Colon (tissue), 2 donors: ENCODE measurements at regions not wholly inside any gene's neighbourhood (a gene's known extent, or its start where the extent isn't known, plus 50 kb on each side); places are given as distances from the start of the nearest gene placed in this dataset.

Experiments
- FAIRE-seq: peaks from 2 replicates; lab custom pipeline; 2012; peaks lifted over from hg19 to GRCh38; lab: Jason Lieb, UNC
- donor health status: control.
- donor health status: control.

- FAIRE-seq = no peak
Observed at GRCh38 chr2:195606179-195606578, 50.8 kb upstream of the SLC39A10 start.

GRCh38 chr2:195604706-195605105 is 52.3 kb upstream of the SLC39A10 start:
- FAIRE-seq = no peak

- no peak for FAIRE-seq
Observed at GRCh38 chr2:195603998-195604397, 53.0 kb upstream of the SLC39A10 start.

- no peak for FAIRE-seq
Observed at GRCh38 chr2:195603408-195603807, 53.6 kb upstream of the SLC39A10 start.

- FAIRE-seq = no peak
Observed at GRCh38 chr2:195602687-195603086, 54.3 kb upstream of the SLC39A10 start.

GRCh38 chr2:195601361-195601760 is 55.7 kb upstream of the SLC39A10 start:
- no peak for FAIRE-seq

- no peak for FAIRE-seq
Observed at GRCh38 chr2:195600778-195601177, 56.2 kb upstream of the SLC39A10 start.

GRCh38 chr2:195596840-195597239 is 60.2 kb upstream of the SLC39A10 start:
- no peak for FAIRE-seq

GRCh38 chr2:195595825-195596224 is 61.2 kb upstream of the SLC39A10 start:
- FAIRE-seq = no peak

GRCh38 chr2:195594919-195595694 is 61.9 kb upstream of the SLC39A10 start:
- FAIRE-seq = no peak

GRCh38 chr2:195594248-195594647 is 62.8 kb upstream of the SLC39A10 start:
- no peak for FAIRE-seq

GRCh38 chr2:195592105-195592504 is 64.9 kb upstream of the SLC39A10 start:
- no peak for FAIRE-seq

- FAIRE-seq = no peak
Observed at GRCh38 chr2:195590861-195591205, 66.2 kb upstream of the SLC39A10 start.

GRCh38 chr2:195590199-195590860 is 66.7 kb upstream of the SLC39A10 start:
- no peak for FAIRE-seq

- FAIRE-seq = no peak
Observed at GRCh38 chr2:195587966-195588365, 69.1 kb upstream of the SLC39A10 start.

- no peak for FAIRE-seq
Observed at GRCh38 chr2:195586062-195586714, 70.8 kb upstream of the SLC39A10 start.

GRCh38 chr2:195582188-195582587 is 74.8 kb upstream of the SLC39A10 start:
- no peak for FAIRE-seq

GRCh38 chr2:195579776-195580555 is 77.1 kb upstream of the SLC39A10 start:
- FAIRE-seq = no peak

- no peak for FAIRE-seq
Observed at GRCh38 chr2:195575879-195576401, 81.1 kb upstream of the SLC39A10 start.

- no peak for FAIRE-seq
Observed at GRCh38 chr2:195575016-195575415, 82.0 kb upstream of the SLC39A10 start.

GRCh38 chr2:195574312-195574711 is 82.7 kb upstream of the SLC39A10 start:
- FAIRE-seq = no peak
